Cardiac muscle cell (in vitro differentiated cells and primary cell): ENCODE measurements at regions not wholly inside any gene's neighbourhood (a gene's known extent, or its start where the extent isn't known, plus 50 kb on each side); places are given as distances from the start of the nearest gene placed in this dataset.

Experiments
- DNase-seq, 2 donors: peaks; one replicate each; pipeline versions ENCODE4 v3.0.0 to v3.0.0-alpha.2; 2010 to 2017; ENCODE audit warnings: low read depth in 1 of 2, low spot score in 1 of 2
- H3K27ac ChIP-seq: fragments of 200-600 bp; sonication (generic); 2 replicates; pipeline ENCODE4 v1.5.1; 2016
- H3K27me3 ChIP-seq: fragments of 200-600 bp; sonication (generic); 2 replicates; pipeline ENCODE4 v1.6.0; 2016; ENCODE audit warnings: control low read depth
- H3K36me3 ChIP-seq: fragments of 200-600 bp; sonication (generic); 2 replicates; pipeline ENCODE4 v1.5.1; 2016; ENCODE audit warnings: control low read depth
- H3K4me1 ChIP-seq: fragments of 200-600 bp; sonication (generic); 2 replicates; pipeline ENCODE4 v1.8.1; 2017; ENCODE audit warnings: low read depth, mild to moderate bottlenecking, mixed run types
- H3K4me3 ChIP-seq: fragments of 200-600 bp; sonication (generic); 2 replicates; pipeline ENCODE4 v1.5.1; 2016; ENCODE audit warnings: mild to moderate bottlenecking
- H3K9me3 ChIP-seq: fragments of 200-600 bp; sonication (generic); 2 replicates; pipeline ENCODE4 v1.5.1; 2017; ENCODE audit warnings: low read depth, mild to moderate bottlenecking, control low read depth
- CTCF ChIP-seq: IDR thresholded peaks from 2 replicates; pipeline ENCODE4 v1.5.1; 2012; ENCODE audit warnings: low read depth, mild to moderate bottlenecking, low read length

DNA sequence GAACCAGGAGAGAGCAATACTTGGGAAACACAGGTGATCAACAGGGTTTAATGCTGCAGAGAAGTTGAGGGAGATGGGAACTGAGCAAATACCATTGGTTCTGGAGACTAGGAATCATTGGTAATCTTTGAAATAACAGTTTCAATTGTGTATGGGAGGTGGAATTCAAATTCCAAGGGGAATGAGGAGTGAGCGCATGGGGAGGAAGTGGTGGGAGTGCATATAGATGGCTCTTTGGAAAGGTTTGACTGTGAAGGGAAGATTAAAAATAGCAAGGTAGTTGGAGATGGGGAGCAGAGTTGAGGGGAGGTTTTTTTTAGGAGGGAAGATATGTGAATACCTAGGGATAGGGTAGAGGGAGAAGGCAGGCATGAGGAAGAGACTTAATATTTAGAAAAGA lies 51.1 kb upstream of the ROPN1 start:
- H3K27me3 ChIP-seq = peaks cover 66% of the 10 kb centered on the region
- TF ChIP-seq CTCF = no peak
- DNase-seq = no peak
- H3K4me3 ChIP-seq = no peak overlapping the region
- no peaks in the 10 kb centered on the region for H3K4me1 ChIP-seq
- no peak overlapping the region for H3K27ac ChIP-seq
- H3K9me3 ChIP-seq = no peaks in the 10 kb centered on the region
- H3K36me3 ChIP-seq = no peaks in the 10 kb centered on the region

DNA sequence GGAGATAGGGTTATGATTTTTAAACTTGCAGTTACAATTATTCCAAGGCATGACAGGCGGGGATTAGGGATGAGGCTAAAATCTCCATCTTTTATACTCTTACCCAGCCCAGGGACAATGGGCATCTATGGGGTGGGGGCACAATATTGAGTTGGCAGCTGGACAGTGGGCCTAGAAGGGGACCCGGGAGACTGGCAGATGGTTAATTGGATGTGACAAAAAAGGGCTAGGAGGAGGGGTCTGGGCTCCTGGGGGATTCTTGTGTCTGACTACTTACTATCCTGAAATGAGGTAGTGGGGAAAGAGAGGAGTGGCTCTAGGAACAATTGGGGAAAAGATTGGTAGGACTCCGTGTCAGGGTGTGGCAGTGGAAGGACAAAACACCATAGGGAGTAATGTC lies 53.0 kb upstream of the ROPN1 start:
- no peak for TF ChIP-seq CTCF

GRCh38 chr3:124048967-124049798 lies 57.3 kb upstream of the ROPN1 start:
- Histone ChIP-seq H3K4me3 (no peak overlapping the region), H3K9me3 (no peaks in the 10 kb centered on the region), H3K36me3 (no peaks in the 10 kb centered on the region), H3K27ac (no peak overlapping the region), H3K4me1 (no peaks in the 10 kb centered on the region), H3K27me3 (peaks cover 33% of the 10 kb centered on the region)
- no peak for DNase-seq
- no peak for TF ChIP-seq CTCF

More for the DNA sequence above, 53.0 kb upstream of the ROPN1 start:
- Histone ChIP-seq H3K27ac (no peak overlapping the region), H3K4me1 (no peaks in the 10 kb centered on the region), H3K36me3 (no peaks in the 10 kb centered on the region), H3K9me3 (no peaks in the 10 kb centered on the region), H3K27me3 (peaks cover 57% of the 10 kb centered on the region), H3K4me3 (no peak overlapping the region)
- no peak for DNase-seq

GRCh38 chr3:124051636-124052035 lies 59.7 kb upstream of the ROPN1 start:
- no peak overlapping the region for H3K27ac ChIP-seq
- no peak for DNase-seq
- H3K36me3 ChIP-seq = no peaks in the 10 kb centered on the region
- TF ChIP-seq CTCF = no peak
- H3K27me3 ChIP-seq = peaks cover 17% of the 10 kb centered on the region
- H3K9me3 ChIP-seq = no peaks in the 10 kb centered on the region
- H3K4me3 ChIP-seq = no peak overlapping the region
- H3K4me1 ChIP-seq = peaks cover 13% of the 10 kb centered on the region

DNA sequence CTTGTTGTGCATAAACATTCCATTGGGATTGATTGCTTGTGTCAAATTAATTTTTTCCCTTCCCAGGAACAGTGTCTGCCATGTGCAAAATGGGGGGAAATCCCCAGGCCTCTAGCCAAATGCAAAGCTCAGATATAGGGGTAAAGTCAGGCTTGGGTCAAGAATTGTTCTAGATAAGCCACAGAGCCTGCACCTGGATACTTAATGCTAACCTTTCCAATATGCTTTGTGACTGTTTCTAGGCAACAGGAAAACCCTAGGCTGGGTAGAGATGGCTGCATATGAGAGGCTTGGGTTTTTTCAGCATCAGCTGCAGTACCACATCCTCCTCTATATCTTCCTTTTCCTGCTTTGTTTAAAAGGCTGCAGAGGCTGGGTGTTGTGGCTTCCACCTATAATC lies 61.9 kb upstream of the ROPN1 start:
- Histone ChIP-seq H3K27me3 (peaks cover 17% of the 10 kb centered on the region), H3K4me3 (no peak overlapping the region), H3K36me3 (no peaks in the 10 kb centered on the region), H3K9me3 (no peaks in the 10 kb centered on the region), H3K27ac (no peak overlapping the region), H3K4me1 (peaks cover 21% of the 10 kb centered on the region)
- TF ChIP-seq CTCF = no peak
- DNase-seq = no peak
